Sigmoid colon (tissue), 6 donors: ENCODE measurements at regions not wholly inside any gene's neighbourhood (a gene's known extent, or its start where the extent isn't known, plus 50 kb on each side); places are given as distances from the start of the nearest gene placed in this dataset.

ENCODE experiments used
- DNase-seq: peaks from one replicate; pipeline ENCODE4 v3.0.0-alpha.2; 2019
- H3K27ac ChIP-seq, 4 donors: fragments of 200-600 bp; sonication (generic); one replicate each; pipeline ENCODE4 v1.5.1; 2016 to 2019; ENCODE audit warnings: mild to moderate bottlenecking in 1 of 4
- H3K27me3 ChIP-seq, 3 donors: fragments of 200-600 bp; sonication (generic); one replicate each; pipeline ENCODE4 v1.5.1; 2019; ENCODE audit warnings: mild to moderate bottlenecking in 1 of 3
- H3K36me3 ChIP-seq, 4 donors: fragments of 200-600 bp; sonication (generic); one replicate each; pipeline ENCODE4 v1.5.1; 2016 to 2019
- H3K4me1 ChIP-seq, 4 donors: fragments of 200-600 bp; sonication (generic); one replicate each; pipeline ENCODE4 v1.5.1; 2017 to 2019
- H3K4me3 ChIP-seq, 4 donors: fragments of 200-600 bp; sonication (generic); one replicate each; pipeline ENCODE4 v1.5.1; 2017 to 2019; ENCODE audit warnings: mild to moderate bottlenecking in 2 of 4, moderate library complexity in 1 of 4
- H3K9me3 ChIP-seq, 4 donors: fragments of 200-600 bp in 3 of 4; sonication (generic) in 3 of 4; one replicate each; pipeline versions ENCODE4 v1.5.1 to v1.6.1; 2013 to 2019
- EP300 ChIP-seq, 4 donors: sonication (generic); formaldehyde crosslinking; IDR thresholded peaks; one replicate each; pipeline ENCODE4 v1.6.1; 2017; ENCODE audit warnings: antibody characterized with exemption in 4 of 4
- POLR2A ChIP-seq, 2 donors: fragments of 450-650 bp; IDR thresholded peaks; one replicate each; pipeline ENCODE4 v1.6.1; 2016; ENCODE audit warnings: antibody characterized with exemption in 2 of 2, mild to moderate bottlenecking in 2 of 2, moderate library complexity in 2 of 2
- POLR2AphosphoS5 ChIP-seq, 4 donors: sonication (generic); formaldehyde crosslinking; IDR thresholded peaks; one replicate each; pipeline ENCODE4 v1.6.1; 2017; ENCODE audit warnings: antibody characterized with exemption in 4 of 4
- WGBS, 2 donors: extraction: QIAGEN DNeasy Blood & Tissue Kit; methylation state at CpG; one replicate each; pipeline ENCODE4 v1.1.7; 2013; 5-methylcytosine and 5-hydroxymethylcytosine counted together
- intact Hi-C: fragments of 100-400 bp; cut with DNase I; formaldehyde crosslinking; loops from one replicate; pipeline ENCODE4 v1.15.1; 2023
- TF ChIP-seq, protein P1 (sequence below), 4 experiments: fragments of 450-650 bp in 3 of 4; fragments of 200-600 bp in 1 of 4; IDR thresholded peaks; one replicate each; pipeline ENCODE4 v1.5.1; 2016 to 2019; ENCODE audit warnings: antibody characterized with exemption in 4 of 4, mild to moderate bottlenecking in 3 of 4, moderate library complexity in 2 of 4
- donor health status: healthy with polysubstance abuse.
- donor health status: healthy.

DNA sequence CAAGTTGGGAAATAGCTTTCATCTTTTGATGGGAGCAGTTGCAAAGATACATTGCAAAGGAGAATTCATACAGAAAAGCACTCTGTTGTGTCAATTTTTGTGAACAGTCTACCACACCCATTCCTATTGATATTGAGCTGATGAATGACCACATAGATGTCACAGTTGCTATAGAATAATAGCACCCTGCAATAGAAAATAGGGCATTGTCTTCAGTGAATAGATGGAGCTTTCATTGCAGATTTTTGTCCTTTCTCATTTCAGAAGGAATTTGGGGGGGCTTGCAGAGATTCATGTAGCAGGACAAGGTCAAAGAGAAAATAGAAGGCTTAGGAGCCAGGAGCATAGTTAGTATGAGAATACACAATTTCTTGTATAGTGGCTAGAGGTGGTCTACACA lies 237.9 kb downstream of the TMEM38B start:
- TF ChIP-seq POLR2AphosphoS5 (IDR thresholded peaks at IDR 0.05): no peak
- Histone ChIP-seq H3K27me3 (no peaks in the 10 kb centered on the region), H3K9me3 (peaks cover 0 to 2% (median 0%) of the 10 kb centered on the region in 4 donors), H3K36me3 (no peaks in the 10 kb centered on the region), H3K4me1 (no peaks in the 10 kb centered on the region), H3K27ac (no peak overlapping the region), H3K4me3 (no peak overlapping the region)
- DNase-seq: no peak
- intact Hi-C loops: no loop called here

DNA sequence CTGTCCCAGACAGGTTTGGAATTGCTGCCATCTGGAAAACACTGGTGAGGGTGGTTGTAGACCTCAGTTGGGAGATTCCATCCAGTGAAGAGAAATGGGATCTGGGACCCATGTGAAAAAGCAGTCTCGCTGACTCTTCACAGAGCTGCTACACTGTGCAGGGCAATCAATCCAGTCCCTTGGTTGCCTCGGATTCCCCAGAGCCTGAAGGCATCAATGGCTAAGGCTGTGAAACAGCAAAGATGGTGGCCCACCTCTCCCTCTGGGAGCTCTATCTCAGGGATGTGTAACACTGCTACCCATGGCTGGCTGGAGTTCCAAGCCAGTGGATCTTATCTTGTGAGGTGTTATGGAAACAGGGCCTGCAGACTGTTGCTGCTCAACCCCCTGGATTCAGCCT lies 256.1 kb downstream of the TMEM38B start:
- Histone ChIP-seq H3K27me3 (no peaks in the 10 kb centered on the region), H3K4me1 (no peaks in the 10 kb centered on the region), H3K9me3 (peaks cover 0 to 5% (median 0%) of the 10 kb centered on the region in 4 donors), H3K4me3 (no peak overlapping the region), H3K27ac (no peak overlapping the region), H3K36me3 (no peaks in the 10 kb centered on the region)
- 87 to 93% methylated on average over 2 of the region's 2 CpGs for WGBS, 2 donors
- intact Hi-C loops: no loop called here
- DNase-seq: no peak
- TF ChIP-seq EP300 (IDR thresholded peaks at IDR 0.05) (no peak), POLR2AphosphoS5 (IDR thresholded peaks at IDR 0.05) (no peak), POLR2A (IDR thresholded peaks at IDR 0.05) (no peak)
- TF ChIP-seq, protein P1, sequence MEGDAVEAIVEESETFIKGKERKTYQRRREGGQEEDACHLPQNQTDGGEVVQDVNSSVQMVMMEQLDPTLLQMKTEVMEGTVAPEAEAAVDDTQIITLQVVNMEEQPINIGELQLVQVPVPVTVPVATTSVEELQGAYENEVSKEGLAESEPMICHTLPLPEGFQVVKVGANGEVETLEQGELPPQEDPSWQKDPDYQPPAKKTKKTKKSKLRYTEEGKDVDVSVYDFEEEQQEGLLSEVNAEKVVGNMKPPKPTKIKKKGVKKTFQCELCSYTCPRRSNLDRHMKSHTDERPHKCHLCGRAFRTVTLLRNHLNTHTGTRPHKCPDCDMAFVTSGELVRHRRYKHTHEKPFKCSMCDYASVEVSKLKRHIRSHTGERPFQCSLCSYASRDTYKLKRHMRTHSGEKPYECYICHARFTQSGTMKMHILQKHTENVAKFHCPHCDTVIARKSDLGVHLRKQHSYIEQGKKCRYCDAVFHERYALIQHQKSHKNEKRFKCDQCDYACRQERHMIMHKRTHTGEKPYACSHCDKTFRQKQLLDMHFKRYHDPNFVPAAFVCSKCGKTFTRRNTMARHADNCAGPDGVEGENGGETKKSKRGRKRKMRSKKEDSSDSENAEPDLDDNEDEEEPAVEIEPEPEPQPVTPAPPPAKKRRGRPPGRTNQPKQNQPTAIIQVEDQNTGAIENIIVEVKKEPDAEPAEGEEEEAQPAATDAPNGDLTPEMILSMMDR (IDR thresholded peaks at IDR 0.05): no peak

DNA sequence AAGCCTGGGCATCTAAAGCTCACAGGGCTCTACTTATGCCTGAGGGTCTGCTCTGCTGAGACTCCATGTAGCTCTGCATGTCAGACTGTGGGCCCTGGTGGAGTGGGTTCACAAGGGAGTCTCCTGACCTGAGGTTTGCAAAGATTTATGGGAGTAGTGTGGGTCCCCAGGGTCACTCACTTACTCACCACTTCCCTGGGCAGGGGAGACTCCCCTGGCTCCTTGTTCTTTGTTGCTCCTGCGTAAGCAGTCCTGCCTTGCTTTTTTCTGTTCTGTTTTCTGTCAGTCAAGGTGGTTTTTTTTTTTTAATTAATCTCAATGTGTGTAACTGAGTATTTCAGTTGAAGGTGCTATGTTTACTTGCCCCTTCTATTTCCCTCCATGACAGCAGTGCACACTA lies 256.6 kb downstream of the TMEM38B start:
- Histone ChIP-seq H3K27me3 (no peaks in the 10 kb centered on the region), H3K27ac (no peak overlapping the region), H3K9me3 (peaks cover 0 to 5% (median 0%) of the 10 kb centered on the region in 4 donors), H3K36me3 (no peaks in the 10 kb centered on the region), H3K4me1 (no peaks in the 10 kb centered on the region), H3K4me3 (no peak overlapping the region)
- WGBS, 2 donors: 84 to 92% methylated on average over 1 of the region's 1 CpG
- intact Hi-C loops: no loop called here
- DNase-seq: no peak
- no peak for TF ChIP-seq POLR2A (IDR thresholded peaks at IDR 0.05)
- TF ChIP-seq, protein P1 (IDR thresholded peaks at IDR 0.05): no peak

DNA sequence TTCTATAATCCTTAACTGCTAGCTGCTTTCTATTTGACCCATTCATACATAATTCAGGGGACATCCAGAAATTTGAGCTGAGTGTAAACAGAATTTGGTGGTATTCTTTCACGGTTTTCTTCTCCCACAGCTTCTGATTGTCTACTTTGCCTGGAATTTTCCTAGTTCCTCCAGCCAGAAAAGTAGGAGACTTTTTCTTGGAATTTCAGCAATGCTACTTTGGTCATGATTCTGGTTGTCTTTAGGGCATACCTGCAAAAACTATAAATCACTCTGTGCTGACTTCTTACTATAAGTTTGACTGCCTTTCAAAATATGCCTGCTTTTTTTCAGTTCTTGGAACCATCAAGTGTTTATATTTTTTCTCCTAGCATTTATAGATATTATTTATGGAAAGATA lies 260.2 kb downstream of the TMEM38B start:
- TF ChIP-seq, protein P1 (IDR thresholded peaks at IDR 0.05): no peak
- TF ChIP-seq POLR2A (IDR thresholded peaks at IDR 0.05): no peak
- H3K4me1 ChIP-seq: no peaks in the 10 kb centered on the region
- no peak overlapping the region for H3K27ac ChIP-seq
- DNase-seq: no peak
- H3K9me3 ChIP-seq: peaks cover 0 to 2% (median 0%) of the 10 kb centered on the region in 4 donors
- H3K36me3 ChIP-seq: no peaks in the 10 kb centered on the region
- no peaks in the 10 kb centered on the region for H3K27me3 ChIP-seq
- WGBS, 2 donors: 84 to 93% methylated on average over 1 of the region's 1 CpG
- intact Hi-C loops: no loop called here
- no peak overlapping the region for H3K4me3 ChIP-seq

DNA sequence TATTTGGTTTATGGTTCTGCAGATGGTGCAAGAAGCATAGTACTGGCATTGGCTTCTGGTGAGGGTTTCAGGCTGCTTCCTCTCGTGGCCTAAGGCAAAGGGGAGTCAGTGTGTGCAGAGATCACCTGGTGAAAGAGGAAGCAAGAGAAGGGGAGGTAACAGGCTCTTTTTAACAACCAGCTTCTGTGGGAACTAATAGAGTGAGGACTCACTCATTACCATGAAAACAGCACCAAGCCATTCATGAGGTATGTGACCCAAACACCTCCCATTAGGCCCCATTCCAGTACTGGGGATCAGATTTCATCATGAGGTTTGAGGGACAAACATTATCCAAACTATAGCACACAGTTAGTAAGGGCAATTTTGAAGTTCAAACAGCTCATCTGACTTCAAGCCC lies 263.5 kb downstream of the TMEM38B start:
- WGBS, 2 donors: 44 to 72% methylated on average over 1 of the region's 1 CpG
- H3K4me1 ChIP-seq: no peaks in the 10 kb centered on the region
- intact Hi-C loops: no loop called here
- no peak overlapping the region for H3K27ac ChIP-seq
- no peaks in the 10 kb centered on the region for H3K9me3 ChIP-seq
- DNase-seq: no peak
- H3K4me3 ChIP-seq: no peak overlapping the region
- TF ChIP-seq, protein P1 (IDR thresholded peaks at IDR 0.05): no peak
- no peak for TF ChIP-seq POLR2A (IDR thresholded peaks at IDR 0.05)
- no peak for TF ChIP-seq POLR2AphosphoS5 (IDR thresholded peaks at IDR 0.05)
- TF ChIP-seq EP300 (IDR thresholded peaks at IDR 0.05): no peak
- no peaks in the 10 kb centered on the region for H3K36me3 ChIP-seq
- no peaks in the 10 kb centered on the region for H3K27me3 ChIP-seq
